Stimulated activated naive B cell treated with anti-CD40 and anti-IgM and Interleukin-4, amounts not matched to agents 10 μg/mL and 1 μg/mL and 100 μg/mL, for 72 hours (primary cell): ENCODE measurements at regions not wholly inside any gene's neighbourhood (a gene's known extent, or its start where the extent isn't known, plus 50 kb on each side); places are given as distances from the start of the nearest gene placed in this dataset.

Experiments used
- ATAC-seq, 2 donors: fragments of 150-1000 bp; cut with Tn5 transposase; replicated peaks; 2 replicates each; pipeline ENCODE4 v1.10.0; 2021; ENCODE audit warnings: moderate library complexity in 1 of 2
- DNase-seq: peaks from one replicate; pipeline ENCODE4 v3.0.0; 2021
- H3K27ac Mint-ChIP-seq: one replicate; pipeline ENCODE4 v1.8.0; 2022; ENCODE audit warnings: mild to moderate bottlenecking, mixed read lengths
- H3K27me3 Mint-ChIP-seq, 2 donors: one replicate each; pipeline ENCODE4 v1.8.0; 2022; ENCODE audit warnings: mixed read lengths in 2 of 2
- H3K36me3 Mint-ChIP-seq, 2 donors: one replicate each; pipeline ENCODE4 v1.8.0; 2022; ENCODE audit warnings: mixed read lengths in 2 of 2, mild to moderate bottlenecking in 1 of 2
- H3K4me1 Mint-ChIP-seq, 2 donors: one replicate each; pipeline ENCODE4 v1.8.0; 2022; ENCODE audit warnings: mixed read lengths in 2 of 2, mild to moderate bottlenecking in 1 of 2
- H3K4me3 Mint-ChIP-seq, 2 donors: one replicate each; pipeline ENCODE4 v1.8.0; 2022; ENCODE audit warnings: mild to moderate bottlenecking in 2 of 2, mixed read lengths in 2 of 2, moderate library complexity in 1 of 2
- H3K9me3 Mint-ChIP-seq, 2 donors: one replicate each; pipeline ENCODE4 v1.8.0; 2022; ENCODE audit warnings: mixed read lengths in 2 of 2, mild to moderate bottlenecking in 1 of 2

DNA sequence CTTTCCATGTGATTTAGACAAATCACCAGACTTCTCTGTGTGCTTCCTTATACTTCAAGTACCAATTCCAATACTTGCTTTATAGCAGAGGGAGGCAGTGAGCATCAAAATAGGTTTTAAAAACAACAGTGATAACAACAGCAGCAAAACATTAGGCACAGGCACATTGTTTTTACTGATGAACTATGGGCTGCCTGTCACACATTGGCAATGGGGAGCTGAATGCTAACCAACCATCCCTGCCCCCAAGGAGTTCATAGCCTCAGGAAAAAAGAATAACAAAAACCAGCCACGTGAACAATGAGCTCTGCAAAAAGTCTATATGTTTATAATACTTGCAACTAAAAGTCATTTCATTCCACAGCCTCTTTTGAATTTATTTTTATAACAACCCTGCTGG, 287.9 kb upstream of the TRIB2 start:
- Mint-ChIP-seq H3K9me3 (no peaks in the 10 kb centered on the region), H3K36me3 (no peaks in the 10 kb centered on the region), H3K4me3 (no peak overlapping the region), H3K4me1 (peaks cover 7 to 16% of the 10 kb centered on the region in 2 donors), H3K27ac (no peak overlapping the region), H3K27me3 (no peaks in the 10 kb centered on the region)
- ATAC-seq (no peak), DNase-seq (no peak)

DNA sequence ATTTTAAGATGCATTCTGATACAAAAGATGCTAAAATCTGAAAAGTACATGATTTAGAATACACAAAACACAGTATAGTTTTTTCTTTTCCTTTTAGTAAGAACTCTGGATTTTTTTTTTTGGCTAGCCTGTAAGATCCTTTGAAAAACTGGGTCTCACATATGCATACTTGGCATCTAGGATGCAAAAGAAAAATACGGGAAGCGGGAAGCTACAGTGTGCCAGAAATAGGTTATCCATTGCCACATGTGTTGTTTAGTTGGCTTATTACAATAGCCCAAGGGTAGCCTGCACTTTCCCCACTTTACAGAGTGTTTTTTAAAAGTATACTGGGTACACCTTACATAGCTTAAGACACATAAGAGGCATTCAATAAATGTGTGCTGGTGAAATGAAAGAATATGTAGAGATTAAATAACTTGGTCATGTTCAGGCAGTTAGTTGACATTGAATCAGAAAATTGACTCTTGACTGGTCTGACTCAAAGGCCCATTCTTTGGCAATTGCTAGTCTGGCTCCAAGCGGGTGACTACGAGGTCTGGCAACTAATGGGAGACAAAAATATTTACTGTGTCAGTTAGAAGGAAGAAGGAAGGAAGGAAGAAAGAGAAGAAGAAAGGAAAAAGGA, 286.8 kb upstream of the TRIB2 start:
- no peaks in the 10 kb centered on the region for H3K9me3 Mint-ChIP-seq
- peaks cover 7 to 16% of the 10 kb centered on the region in 2 donors for H3K4me1 Mint-ChIP-seq
- no peak overlapping the region for H3K4me3 Mint-ChIP-seq
- H3K27me3 Mint-ChIP-seq = no peaks in the 10 kb centered on the region
- H3K36me3 Mint-ChIP-seq = no peaks in the 10 kb centered on the region
- DNase-seq (no peak), ATAC-seq (no peak)
- H3K27ac Mint-ChIP-seq = no peak overlapping the region

DNA sequence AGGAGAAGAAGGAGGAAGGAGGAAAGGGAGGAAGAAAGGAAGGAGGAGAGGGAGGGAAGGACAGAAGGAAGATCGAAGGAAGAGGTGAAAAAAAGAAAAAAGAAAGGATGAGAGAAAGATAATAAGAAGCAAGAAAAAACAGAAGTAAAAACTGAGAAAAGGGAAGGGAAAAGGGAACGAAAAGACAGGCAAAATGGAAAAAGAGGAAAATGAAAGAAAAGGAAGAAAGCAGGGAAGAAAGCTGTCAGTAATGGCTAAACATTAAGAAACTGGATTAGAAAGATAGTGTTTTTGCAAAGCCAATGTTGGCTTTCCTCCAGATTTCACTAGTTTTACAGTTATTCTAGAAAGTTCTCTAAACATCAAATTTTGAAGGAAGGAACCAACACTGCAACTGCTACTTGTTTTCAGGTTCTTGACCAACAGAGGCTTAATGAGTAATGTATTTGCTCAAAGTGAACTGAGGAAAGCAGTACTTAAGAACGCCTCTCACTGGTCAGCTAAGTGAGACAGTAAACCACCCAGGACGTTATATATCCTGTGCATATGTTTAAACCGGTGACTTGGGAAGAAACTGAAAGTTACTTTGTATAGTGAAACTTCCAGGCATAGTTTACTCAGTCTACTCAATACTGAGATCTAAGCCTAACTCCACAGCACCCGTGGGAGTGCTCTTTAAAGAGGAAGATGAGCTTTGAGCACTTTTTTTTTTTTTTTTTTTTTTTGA, 286.2 kb upstream of the TRIB2 start:
- DNase-seq (peak; percentile 20), ATAC-seq (peak; percentile 96 to 98)
- Mint-ChIP-seq H3K4me1 (peaks cover 7 to 16% of the 10 kb centered on the region in 2 donors), H3K4me3 (peak overlapping the region; percentile 40 to 43), H3K36me3 (no peaks in the 10 kb centered on the region), H3K9me3 (no peaks in the 10 kb centered on the region), H3K27me3 (no peaks in the 10 kb centered on the region), H3K27ac (peak overlapping the region; percentile 49)

DNA sequence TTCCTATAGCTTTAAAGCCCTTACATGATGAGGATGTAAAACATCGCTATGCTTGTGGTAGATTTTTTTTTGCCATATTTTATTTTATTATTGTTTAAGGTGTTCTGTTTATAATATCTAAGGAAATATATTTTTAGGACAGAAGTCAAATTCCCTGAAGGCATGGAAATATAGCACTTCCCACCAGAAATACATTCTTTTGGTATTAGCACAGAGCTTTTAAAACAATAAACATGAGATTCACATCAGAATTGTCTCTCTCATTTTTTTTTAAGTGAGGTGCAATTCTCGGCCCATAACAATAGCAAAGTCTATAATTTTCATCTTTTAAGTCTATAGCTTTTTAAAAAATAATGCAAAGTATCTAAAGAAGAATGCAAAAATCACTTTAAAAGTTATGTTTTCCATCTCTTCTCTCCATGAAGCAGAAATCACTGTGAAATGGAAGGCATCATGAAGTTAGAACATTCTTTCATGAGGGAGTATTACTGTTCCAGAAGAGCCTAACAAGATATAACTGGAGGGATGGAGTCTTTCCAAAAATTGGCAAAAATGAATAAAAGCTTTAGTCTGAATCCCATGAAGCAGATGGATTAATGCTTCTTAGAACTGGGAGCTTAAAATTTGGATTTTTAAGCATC, 283.6 kb upstream of the TRIB2 start:
- no peak for DNase-seq
- Mint-ChIP-seq H3K9me3 (no peaks in the 10 kb centered on the region), H3K4me1 (peaks cover 7 to 16% of the 10 kb centered on the region in 2 donors), H3K4me3 (no peak overlapping the region), H3K27ac (no peak overlapping the region), H3K27me3 (no peaks in the 10 kb centered on the region), H3K36me3 (no peaks in the 10 kb centered on the region)
- ATAC-seq = no peak

DNA sequence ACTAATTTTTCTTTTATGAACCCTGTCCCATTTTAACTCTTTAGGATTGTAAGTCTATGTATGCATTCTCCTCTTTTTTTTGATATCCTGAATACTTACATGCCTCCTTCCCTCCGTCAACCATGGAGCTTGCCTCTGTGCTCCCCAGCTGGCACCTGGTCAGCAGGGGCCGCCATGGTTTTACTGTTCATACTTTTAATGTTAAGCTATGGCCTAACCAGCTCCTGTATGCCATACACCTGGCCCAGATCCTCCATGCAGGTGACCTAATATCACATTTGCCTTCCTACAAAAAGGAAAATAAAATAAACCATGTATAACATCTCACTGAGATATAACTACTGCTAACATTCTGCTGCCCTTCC, 283.1 kb upstream of the TRIB2 start:
- Mint-ChIP-seq H3K4me3 (no peak overlapping the region), H3K27me3 (no peaks in the 10 kb centered on the region), H3K27ac (no peak overlapping the region), H3K36me3 (no peaks in the 10 kb centered on the region), H3K4me1 (peaks cover 7 to 16% of the 10 kb centered on the region in 2 donors), H3K9me3 (no peaks in the 10 kb centered on the region)
- DNase-seq = no peak
- no peak for ATAC-seq

DNA sequence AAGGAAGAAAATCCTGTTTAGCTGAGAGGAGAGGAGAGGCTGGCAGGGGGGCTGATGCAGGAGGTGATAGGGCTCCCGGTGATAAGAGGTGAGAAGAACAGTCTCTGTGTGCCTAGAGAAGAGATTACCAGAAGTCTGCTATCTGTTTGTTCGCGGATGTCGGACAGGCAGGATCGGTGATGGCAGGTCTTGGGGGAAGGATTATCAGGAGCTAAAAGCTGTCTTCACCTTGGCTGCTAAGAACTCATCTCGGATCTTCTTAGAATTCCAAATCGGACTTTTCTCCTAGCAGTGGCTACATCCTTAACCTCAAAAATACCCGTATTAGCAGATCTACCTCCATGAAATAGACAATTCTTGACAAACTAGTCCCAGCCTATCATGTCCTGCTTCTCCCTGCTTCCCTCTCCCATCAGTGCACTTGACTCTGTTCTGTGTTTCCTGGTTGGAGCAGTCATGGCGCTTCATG, 282.1 kb upstream of the TRIB2 start:
- Mint-ChIP-seq H3K4me3 (no peak overlapping the region), H3K27me3 (no peaks in the 10 kb centered on the region), H3K27ac (no peak overlapping the region), H3K36me3 (no peaks in the 10 kb centered on the region), H3K9me3 (no peaks in the 10 kb centered on the region), H3K4me1 (peaks cover 7 to 16% of the 10 kb centered on the region in 2 donors)
- no peak for DNase-seq
- no peak for ATAC-seq

DNA sequence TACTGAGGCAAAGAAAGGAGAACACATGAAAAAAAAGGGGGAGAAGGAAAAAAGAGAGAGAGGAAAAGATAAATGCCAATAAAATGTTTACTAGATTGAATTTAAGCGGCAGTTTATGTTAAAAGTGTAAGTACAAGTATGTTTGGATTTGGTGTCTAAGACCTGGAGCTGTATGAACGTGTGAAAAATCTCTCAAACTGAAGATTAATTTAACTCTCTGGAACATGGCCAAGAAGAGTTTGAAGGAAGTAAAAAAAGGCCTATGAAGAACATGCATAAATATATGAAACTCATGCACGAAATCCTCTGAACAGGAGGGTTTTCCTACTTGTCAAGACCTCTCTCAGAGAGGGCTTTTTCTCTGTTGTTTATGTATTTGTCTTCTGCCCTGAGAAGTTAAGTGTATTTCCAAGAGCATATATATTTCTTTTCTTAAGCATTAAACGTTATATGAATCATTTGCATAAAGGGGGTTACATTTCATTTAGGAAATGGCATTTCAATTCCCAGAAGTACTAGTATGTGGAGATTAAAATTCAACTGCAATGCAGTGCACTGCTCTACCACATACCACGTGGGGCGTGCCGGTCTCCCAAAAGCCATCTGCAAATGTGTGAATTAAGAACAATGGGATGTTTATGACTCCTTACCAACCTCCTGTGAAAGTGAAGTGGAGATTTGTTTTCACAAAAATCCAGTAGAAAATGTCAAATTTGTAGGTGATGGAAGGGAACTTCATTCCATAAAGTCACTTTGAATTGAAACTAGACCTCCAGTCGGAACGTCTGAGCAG, 281.1 kb upstream of the TRIB2 start:
- no peak for DNase-seq
- no peak for ATAC-seq
- H3K4me3 Mint-ChIP-seq = no peak overlapping the region
- no peaks in the 10 kb centered on the region for H3K9me3 Mint-ChIP-seq
- peaks cover 2 to 8% of the 10 kb centered on the region in 2 donors for H3K4me1 Mint-ChIP-seq
- H3K27me3 Mint-ChIP-seq = peaks cover 0 to 1% of the 10 kb centered on the region in 2 donors
- no peak overlapping the region for H3K27ac Mint-ChIP-seq
- no peaks in the 10 kb centered on the region for H3K36me3 Mint-ChIP-seq

DNA sequence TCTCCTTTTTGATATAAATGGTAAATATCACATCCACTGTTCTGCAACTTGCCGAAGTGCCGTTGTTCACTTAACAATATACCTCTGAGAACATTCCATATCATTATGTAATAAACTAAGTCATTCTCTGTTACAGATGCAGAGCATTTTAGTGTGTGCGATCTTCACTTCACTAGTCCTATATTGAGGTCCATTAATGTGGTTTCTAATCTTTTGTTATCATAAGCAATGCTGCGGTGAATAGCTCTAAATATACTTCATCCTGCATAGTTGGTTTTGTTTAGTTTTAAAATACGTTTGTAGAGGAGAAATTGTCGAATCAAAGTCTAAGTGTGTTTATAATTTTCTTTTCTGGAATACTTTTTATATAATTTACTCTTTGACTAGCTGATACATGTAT, 280.3 kb upstream of the TRIB2 start:
- Mint-ChIP-seq H3K36me3 (no peaks in the 10 kb centered on the region), H3K4me3 (no peak overlapping the region)
- no peak for ATAC-seq

DNA sequence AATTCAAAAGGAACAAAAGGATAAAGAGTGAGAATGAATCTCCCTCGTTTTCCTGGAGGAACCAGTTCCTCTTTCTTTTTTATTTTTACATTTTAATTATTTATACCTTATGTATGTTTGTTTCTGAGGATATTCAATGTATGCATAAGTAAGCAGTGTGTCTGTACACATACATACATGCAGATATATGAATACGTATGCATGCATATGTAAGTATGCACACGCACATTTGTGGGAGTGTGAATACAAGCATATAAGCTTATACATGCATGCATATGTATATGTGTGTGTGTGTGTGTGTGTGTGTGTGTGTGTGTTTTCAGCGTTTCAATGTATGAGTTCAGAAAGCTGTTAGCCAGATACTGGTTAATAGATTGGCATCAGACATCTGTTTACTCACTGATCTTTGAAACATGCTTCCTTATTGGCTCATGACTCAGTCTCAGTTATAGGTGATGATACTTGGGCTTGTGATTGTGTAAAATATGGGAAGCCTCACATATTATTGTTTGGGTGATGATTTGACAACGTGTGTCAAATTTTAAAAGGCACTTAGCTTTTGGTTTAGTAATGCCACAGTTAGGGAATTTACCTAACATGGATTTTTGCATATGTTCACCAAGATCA, 279.7 kb upstream of the TRIB2 start:
- Mint-ChIP-seq H3K4me3 (no peak overlapping the region), H3K36me3 (no peaks in the 10 kb centered on the region), H3K27ac (no peak overlapping the region), H3K9me3 (no peaks in the 10 kb centered on the region), H3K4me1 (peaks cover 0 to under 1% of the 10 kb centered on the region in 2 donors), H3K27me3 (peaks cover 0 to 4% of the 10 kb centered on the region in 2 donors)
- no peak for DNase-seq
- no peak for ATAC-seq

More for the DNA sequence above, 280.3 kb upstream of the TRIB2 start:
- Mint-ChIP-seq H3K27ac (no peak overlapping the region), H3K4me1 (peaks cover 0 to 5% of the 10 kb centered on the region in 2 donors), H3K9me3 (no peaks in the 10 kb centered on the region), H3K27me3 (peaks cover 0 to 4% of the 10 kb centered on the region in 2 donors)
- DNase-seq = no peak

DNA sequence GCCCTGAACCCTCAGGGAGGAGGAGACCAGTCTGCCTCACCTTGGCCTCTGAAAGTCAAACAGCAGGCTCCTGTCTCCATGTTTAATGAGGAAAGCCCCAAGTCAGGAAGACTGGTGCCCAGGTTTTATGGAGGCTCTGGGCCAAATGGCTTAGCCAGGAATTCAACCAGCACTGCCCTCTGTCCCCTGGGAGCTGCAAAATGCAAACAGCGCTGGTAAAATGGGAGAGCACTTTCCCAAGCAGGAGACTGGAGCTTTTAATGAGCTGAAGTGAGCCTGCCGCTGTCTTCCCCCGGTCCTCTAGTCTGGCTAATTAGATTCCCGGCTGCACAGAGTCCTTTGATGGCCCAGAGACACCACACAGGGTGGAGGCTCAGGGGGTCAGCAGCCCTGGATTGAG, 276.0 kb upstream of the TRIB2 start:
- ATAC-seq (no peak), DNase-seq (no peak)
- Mint-ChIP-seq H3K4me1 (no peaks in the 10 kb centered on the region), H3K36me3 (no peaks in the 10 kb centered on the region), H3K27ac (no peak overlapping the region), H3K9me3 (no peaks in the 10 kb centered on the region), H3K4me3 (no peak overlapping the region), H3K27me3 (peaks cover 0 to 4% of the 10 kb centered on the region in 2 donors)

DNA sequence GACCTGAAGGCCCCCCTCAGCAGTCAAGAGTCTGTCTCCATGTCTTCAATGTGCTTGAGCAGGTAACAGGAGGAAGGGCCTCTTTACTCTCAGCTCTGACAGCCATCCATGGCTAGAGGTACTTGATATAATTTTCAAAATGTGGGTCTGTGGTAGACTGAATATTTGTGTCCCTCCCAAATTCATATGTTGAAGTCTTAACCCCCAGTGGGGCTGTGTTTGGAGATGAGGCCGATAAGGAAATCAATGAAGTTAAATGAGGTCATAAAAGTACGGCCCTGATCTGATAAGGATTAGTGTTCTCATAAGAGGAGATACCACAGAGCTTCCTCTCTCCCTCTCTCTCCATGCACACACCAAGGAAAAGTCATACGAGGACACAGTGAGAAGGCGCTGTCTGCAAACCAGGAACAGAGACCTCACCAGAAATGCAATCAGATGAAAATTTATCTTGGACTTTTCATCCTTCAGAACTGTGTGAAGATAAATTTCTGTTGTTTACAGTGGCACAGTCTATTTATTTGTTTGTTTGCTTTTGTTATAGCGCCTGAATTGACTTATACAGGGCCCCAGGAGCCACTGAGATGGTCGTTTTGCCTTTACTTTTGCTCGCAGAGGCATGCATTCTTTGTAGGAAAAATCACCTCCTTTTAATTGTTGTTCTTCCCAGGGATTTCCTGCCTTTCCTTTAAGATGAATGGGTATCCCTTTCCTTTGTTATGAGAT, 274.8 kb upstream of the TRIB2 start:
- H3K36me3 Mint-ChIP-seq = no peaks in the 10 kb centered on the region
- no peak overlapping the region for H3K27ac Mint-ChIP-seq
- H3K4me3 Mint-ChIP-seq = no peak overlapping the region
- H3K27me3 Mint-ChIP-seq = peaks cover 0 to 4% of the 10 kb centered on the region in 2 donors
- no peak for ATAC-seq
- no peaks in the 10 kb centered on the region for H3K4me1 Mint-ChIP-seq
- H3K9me3 Mint-ChIP-seq = no peaks in the 10 kb centered on the region
- DNase-seq = no peak

DNA sequence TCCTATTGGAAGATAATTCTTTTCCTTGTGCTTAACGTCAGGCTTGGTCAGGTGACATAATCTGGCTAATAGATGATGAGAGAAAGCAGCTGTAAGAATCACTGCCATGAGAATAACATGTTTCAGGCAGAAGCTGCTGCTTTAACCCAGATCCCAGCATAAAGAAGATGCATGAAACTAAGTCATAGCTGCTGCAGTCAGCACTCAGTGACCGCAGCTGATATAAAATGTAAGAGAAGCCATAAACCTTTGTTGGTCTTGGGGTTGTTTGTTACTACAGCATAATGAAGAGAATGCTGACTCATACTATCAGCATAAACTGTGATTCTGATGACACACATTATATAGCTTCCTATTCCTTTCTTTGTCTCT, 274.3 kb upstream of the TRIB2 start:
- Mint-ChIP-seq H3K27me3 (peaks cover 0 to 4% of the 10 kb centered on the region in 2 donors), H3K4me1 (no peaks in the 10 kb centered on the region), H3K27ac (no peak overlapping the region), H3K4me3 (no peak overlapping the region), H3K9me3 (no peaks in the 10 kb centered on the region), H3K36me3 (no peaks in the 10 kb centered on the region)
- ATAC-seq (no peak), DNase-seq (no peak)

DNA sequence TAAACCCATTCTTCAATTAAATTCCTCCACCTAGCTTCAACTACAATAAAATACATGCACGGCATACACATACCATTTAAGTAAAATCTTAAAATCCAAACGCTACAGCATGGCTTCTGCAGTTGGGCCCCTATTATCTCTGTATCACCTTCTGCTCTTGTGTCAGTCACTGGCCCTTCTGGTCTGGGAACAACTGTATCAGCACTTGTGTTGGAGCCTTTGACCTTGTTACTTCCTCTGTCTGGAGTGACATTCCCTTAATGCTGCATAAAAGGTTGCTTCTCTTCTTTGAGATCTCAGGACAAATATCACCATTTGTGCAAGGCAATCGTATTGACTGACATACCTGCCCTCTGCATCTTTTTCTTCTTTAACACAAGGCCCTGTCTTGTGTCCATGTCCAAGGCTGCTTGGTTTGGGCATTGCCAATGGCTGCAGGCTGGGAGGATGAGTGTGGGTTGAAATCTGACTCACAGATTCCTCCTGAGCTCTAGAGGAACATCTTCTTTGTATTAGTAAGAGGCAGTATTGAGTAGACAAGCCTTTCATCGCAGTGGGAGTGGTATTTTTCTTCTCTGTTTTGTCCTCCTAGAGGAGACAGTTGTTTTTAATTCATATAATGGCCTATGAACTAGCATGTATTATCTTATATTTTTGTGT, 267.8 kb upstream of the TRIB2 start:
- Mint-ChIP-seq H3K27ac (no peak overlapping the region), H3K36me3 (no peaks in the 10 kb centered on the region), H3K4me1 (peaks cover 6 to 8% of the 10 kb centered on the region in 2 donors), H3K27me3 (no peaks in the 10 kb centered on the region), H3K4me3 (no peak overlapping the region), H3K9me3 (no peaks in the 10 kb centered on the region)
- DNase-seq (no peak), ATAC-seq (no peak)
